ENCODE measurements at regions not wholly inside any gene's neighbourhood (a gene's known extent, or its start where the extent isn't known, plus 50 kb on each side); places are given as distances from the start of the nearest gene placed in this dataset.

DNA sequence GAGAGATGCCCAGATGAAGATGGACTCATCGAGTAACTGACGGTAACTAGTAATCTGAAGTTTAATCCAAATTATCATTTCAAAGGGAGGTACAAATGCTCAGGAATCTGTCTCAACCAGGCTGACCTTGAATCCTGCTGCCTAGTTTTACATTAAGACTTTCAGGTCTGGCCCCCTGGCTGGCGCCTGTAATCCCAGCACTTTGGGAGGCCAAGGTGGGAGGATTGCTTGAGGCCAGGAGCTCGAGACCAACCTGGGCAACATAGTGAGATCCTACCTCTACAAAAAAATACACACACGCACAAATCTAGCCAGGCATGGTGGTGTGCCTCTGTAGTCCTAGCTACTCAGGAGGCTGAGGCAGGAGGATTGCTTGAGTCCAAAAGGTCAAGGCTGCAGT lies 95.7 kb upstream of the AKT3 start (continued):
- TF ChIP-seq ARNTL (CRISPR knock-in tag; IDR thresholded peaks at IDR 0.05; ENCODE audit: borderline replicate concordance, low read depth), result no peak

GRCh38 chr1:243944429-243945160 lies 94.6 kb upstream of the AKT3 start:
- no peak for ATAC-seq

GRCh38 chr1:243943671-243944428 lies 93.8 kb upstream of the AKT3 start:
- no peak for ATAC-seq
- no peak for TF ChIP-seq SNAI2 (CRISPR knock-in tag; IDR thresholded peaks at IDR 0.05)
- no peak for TF ChIP-seq ISL1 (CRISPR knock-in tag; IDR thresholded peaks at IDR 0.05)
- TF ChIP-seq CSRNP3 (CRISPR knock-in tag; IDR thresholded peaks at IDR 0.05), result no peak
- TF ChIP-seq BACH2 (CRISPR knock-in tag; IDR thresholded peaks at IDR 0.05; ENCODE audit: borderline replicate concordance), result no peak
- TF ChIP-seq ZNF8 (CRISPR knock-in tag; IDR thresholded peaks at IDR 0.05), result no peak
- TF ChIP-seq CSDC2 (CRISPR knock-in tag; IDR thresholded peaks at IDR 0.05), result no peak
- TF ChIP-seq ZFP30 (CRISPR knock-in tag; IDR thresholded peaks at IDR 0.05), result no peak
- TF ChIP-seq, protein P1, sequence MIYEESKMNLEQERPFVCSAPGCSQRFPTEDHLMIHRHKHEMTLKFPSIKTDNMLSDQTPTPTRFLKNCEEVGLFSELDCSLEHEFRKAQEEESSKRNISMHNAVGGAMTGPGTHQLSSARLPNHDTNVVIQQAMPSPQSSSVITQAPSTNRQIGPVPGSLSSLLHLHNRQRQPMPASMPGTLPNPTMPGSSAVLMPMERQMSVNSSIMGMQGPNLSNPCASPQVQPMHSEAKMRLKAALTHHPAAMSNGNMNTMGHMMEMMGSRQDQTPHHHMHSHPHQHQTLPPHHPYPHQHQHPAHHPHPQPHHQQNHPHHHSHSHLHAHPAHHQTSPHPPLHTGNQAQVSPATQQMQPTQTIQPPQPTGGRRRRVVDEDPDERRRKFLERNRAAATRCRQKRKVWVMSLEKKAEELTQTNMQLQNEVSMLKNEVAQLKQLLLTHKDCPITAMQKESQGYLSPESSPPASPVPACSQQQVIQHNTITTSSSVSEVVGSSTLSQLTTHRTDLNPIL (CRISPR knock-in tag; IDR thresholded peaks at IDR 0.05; ENCODE audit: low read depth), result no peak
- no peak for TF ChIP-seq GLIS3 (CRISPR knock-in tag; IDR thresholded peaks at IDR 0.05)

More at GRCh38 chr1:243944429-243945160, 94.6 kb upstream of the AKT3 start:
- TF ChIP-seq ARNTL (CRISPR knock-in tag; IDR thresholded peaks at IDR 0.05; ENCODE audit: borderline replicate concordance, low read depth) (no peak), TOX (CRISPR knock-in tag; IDR thresholded peaks at IDR 0.05; ENCODE audit: borderline replicate concordance) (no peak), CSDC2 (CRISPR knock-in tag; IDR thresholded peaks at IDR 0.05) (no peak), POU6F1 (CRISPR knock-in tag; IDR thresholded peaks at IDR 0.05; ENCODE audit: borderline replicate concordance, low read depth) (no peak), ZNF565 (CRISPR knock-in tag; conservative IDR thresholded peaks at IDR 0.05; ENCODE audit: low read depth) (no peak), ZFP30 (CRISPR knock-in tag; IDR thresholded peaks at IDR 0.05) (no peak), ESRRG (CRISPR knock-in tag; IDR thresholded peaks at IDR 0.05) (no peak), PPARA (CRISPR knock-in tag; IDR thresholded peaks at IDR 0.05; ENCODE audit: borderline replicate concordance) (no peak)
- TF ChIP-seq, protein P2, sequence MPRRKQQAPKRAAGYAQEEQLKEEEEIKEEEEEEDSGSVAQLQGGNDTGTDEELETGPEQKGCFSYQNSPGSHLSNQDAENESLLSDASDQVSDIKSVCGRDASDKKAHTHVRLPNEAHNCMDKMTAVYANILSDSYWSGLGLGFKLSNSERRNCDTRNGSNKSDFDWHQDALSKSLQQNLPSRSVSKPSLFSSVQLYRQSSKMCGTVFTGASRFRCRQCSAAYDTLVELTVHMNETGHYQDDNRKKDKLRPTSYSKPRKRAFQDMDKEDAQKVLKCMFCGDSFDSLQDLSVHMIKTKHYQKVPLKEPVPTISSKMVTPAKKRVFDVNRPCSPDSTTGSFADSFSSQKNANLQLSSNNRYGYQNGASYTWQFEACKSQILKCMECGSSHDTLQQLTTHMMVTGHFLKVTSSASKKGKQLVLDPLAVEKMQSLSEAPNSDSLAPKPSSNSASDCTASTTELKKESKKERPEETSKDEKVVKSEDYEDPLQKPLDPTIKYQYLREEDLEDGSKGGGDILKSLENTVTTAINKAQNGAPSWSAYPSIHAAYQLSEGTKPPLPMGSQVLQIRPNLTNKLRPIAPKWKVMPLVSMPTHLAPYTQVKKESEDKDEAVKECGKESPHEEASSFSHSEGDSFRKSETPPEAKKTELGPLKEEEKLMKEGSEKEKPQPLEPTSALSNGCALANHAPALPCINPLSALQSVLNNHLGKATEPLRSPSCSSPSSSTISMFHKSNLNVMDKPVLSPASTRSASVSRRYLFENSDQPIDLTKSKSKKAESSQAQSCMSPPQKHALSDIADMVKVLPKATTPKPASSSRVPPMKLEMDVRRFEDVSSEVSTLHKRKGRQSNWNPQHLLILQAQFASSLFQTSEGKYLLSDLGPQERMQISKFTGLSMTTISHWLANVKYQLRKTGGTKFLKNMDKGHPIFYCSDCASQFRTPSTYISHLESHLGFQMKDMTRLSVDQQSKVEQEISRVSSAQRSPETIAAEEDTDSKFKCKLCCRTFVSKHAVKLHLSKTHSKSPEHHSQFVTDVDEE (CRISPR knock-in tag; IDR thresholded peaks at IDR 0.05), result no peak

GRCh38 chr1:243942196-243943150 lies 92.4 kb upstream of the AKT3 start:
- no peak for ATAC-seq
- TF ChIP-seq CSRNP3 (CRISPR knock-in tag; IDR thresholded peaks at IDR 0.05) (no peak), ZNF70 (CRISPR knock-in tag; IDR thresholded peaks at IDR 0.05) (no peak), PPARA (CRISPR knock-in tag; IDR thresholded peaks at IDR 0.05; ENCODE audit: borderline replicate concordance) (no peak), SNAI2 (CRISPR knock-in tag; IDR thresholded peaks at IDR 0.05) (no peak), TOX (CRISPR knock-in tag; IDR thresholded peaks at IDR 0.05; ENCODE audit: borderline replicate concordance) (no peak), OSR1 (CRISPR knock-in tag; IDR thresholded peaks at IDR 0.05) (no peak), RARB (CRISPR knock-in tag; IDR thresholded peaks at IDR 0.05) (no peak), ZC3H10 (CRISPR knock-in tag; IDR thresholded peaks at IDR 0.05) (no peak), CSDC2 (CRISPR knock-in tag; IDR thresholded peaks at IDR 0.05) (no peak), TCF4 (CRISPR knock-in tag; IDR thresholded peaks at IDR 0.05; ENCODE audit: borderline replicate concordance) (no peak), ZNF565 (CRISPR knock-in tag; conservative IDR thresholded peaks at IDR 0.05; ENCODE audit: low read depth) (no peak), ZFP3 (CRISPR knock-in tag; IDR thresholded peaks at IDR 0.05) (no peak), ZNF8 (CRISPR knock-in tag; IDR thresholded peaks at IDR 0.05) (no peak)
- TF ChIP-seq, protein P1 (CRISPR knock-in tag; IDR thresholded peaks at IDR 0.05; ENCODE audit: low read depth), result no peak

Measured in SK-N-SH treated with all-trans-retinoic acid at 6 μM for 48 hours (cell line).